Mammary epithelial cell (primary cell): ENCODE measurements at regions not wholly inside any gene's neighbourhood (a gene's known extent, or its start where the extent isn't known, plus 50 kb on each side); places are given as distances from the start of the nearest gene placed in this dataset.

Experiments
- CTCF ChIP-seq, 2 donors: IDR thresholded peaks in 1 of 2; conservative IDR thresholded peaks in 1 of 2; 2 replicates each; pipeline ENCODE4 v1.5.1; 2011 to 2012; ENCODE audit warnings: inconsistent platforms in 2 of 2, low read length in 2 of 2, mild to moderate bottlenecking in 2 of 2, control low read depth in 1 of 2, low read depth in 1 of 2; ENCODE audit not compliant: insufficient read depth in 1 of 2; ENCODE audit errors: extremely low read depth in 1 of 2
- EZH2 ChIP-seq: IDR thresholded peaks from 2 replicates; pipeline ENCODE4 v1.6.1; 2012; ENCODE audit warnings: low read length, inconsistent platforms, borderline replicate concordance

- TF ChIP-seq CTCF (conservative IDR thresholded peaks at IDR 0.05 in 1 of 2, IDR thresholded peaks at IDR 0.05 in 1 of 2; ENCODE audit: extremely low read depth in 1 of 2, insufficient read depth in 1 of 2, low read depth in 1 of 2, low read length in 2 of 2) = no peak
- no peak for TF ChIP-seq EZH2
Measured at GRCh38 chr6:71028236-71028876, 71.5 kb upstream of the B3GAT2 start.
